ENCODE measurements at regions not wholly inside any gene's neighbourhood (a gene's known extent, or its start where the extent isn't known, plus 50 kb on each side); places are given as distances from the start of the nearest gene placed in this dataset.

- TF ChIP-seq CTCF (IDR thresholded peaks at IDR 0.05; ENCODE audit: poor library complexity, severe bottlenecking) (no peak), REST (IDR thresholded peaks at IDR 0.05; ENCODE audit: borderline replicate concordance) (no peak), RAD21 (conservative IDR thresholded peaks at IDR 0.05) (no peak)
Measured at GRCh38 chr4:81589262-81589661, 117.6 kb upstream of the RASGEF1B start.
